Neural cell (in vitro differentiated cells): ENCODE measurements at regions not wholly inside any gene's neighbourhood (a gene's known extent, or its start where the extent isn't known, plus 50 kb on each side); places are given as distances from the start of the nearest gene placed in this dataset.

Experiments used
- H2AFZ ChIP-seq: fragments of 200-600, 300-800 bp; sonication (generic), shearing (Covaris generic); 2 replicates; pipeline ENCODE4 v1.6.0; 2014; ENCODE audit warnings: low read depth, mild to moderate bottlenecking, antibody characterized with exemption, low read length, moderate library complexity
- H3F3A ChIP-seq: fragments of 200-600 bp; shearing (Covaris generic); 2 replicates; pipeline ENCODE4 v1.6.1; 2016; ENCODE audit warnings: mild to moderate bottlenecking, moderate library complexity, mixed read lengths, antibody characterized with exemption, low read length; ENCODE audit not compliant: insufficient read depth, poor library complexity, severe bottlenecking
- H3K27ac ChIP-seq: fragments of 200-600, 300-800 bp; sonication (generic), shearing (Covaris generic); 2 replicates; pipeline ENCODE4 v1.5.1; 2014; ENCODE audit warnings: mild to moderate bottlenecking, low read length, moderate library complexity
- H3K27me3 ChIP-seq: fragments of 300-800, 200-600 bp; sonication (generic), shearing (Covaris generic); 2 replicates; pipeline ENCODE4 v1.6.0; 2014; ENCODE audit warnings: mild to moderate bottlenecking, low read depth, low read length, moderate library complexity; ENCODE audit not compliant: insufficient read depth
- H3K36me3 ChIP-seq: fragments of 300-800, 200-600 bp; sonication (generic), shearing (Covaris generic); 2 replicates; pipeline ENCODE4 v1.5.1; 2014; ENCODE audit warnings: mild to moderate bottlenecking, antibody characterized with exemption, low read length, moderate library complexity; ENCODE audit not compliant: insufficient read depth
- H3K4me2 ChIP-seq: fragments of 300-800, 200-600 bp; sonication (generic), shearing (Covaris generic); 2 replicates; pipeline ENCODE4 v1.6.0; 2014; ENCODE audit warnings: mild to moderate bottlenecking, low read length
- H3K4me3 ChIP-seq: fragments of 300-800, 200-600 bp; sonication (generic), shearing (Covaris generic); 2 replicates; pipeline ENCODE4 v1.5.1; 2014; ENCODE audit warnings: mild to moderate bottlenecking, low read length, moderate library complexity
- H3K79me2 ChIP-seq: fragments of 200-600 bp; shearing (Covaris generic); replicated peaks from 2 replicates; pipeline ENCODE4 v1.6.0; 2014; ENCODE audit warnings: mild to moderate bottlenecking, low read length, moderate library complexity; ENCODE audit not compliant: insufficient read depth
- H3K9ac ChIP-seq: fragments of 300-800, 200-600 bp; sonication (generic), shearing (Covaris generic); 2 replicates; pipeline ENCODE4 v1.6.1; 2016; ENCODE audit warnings: mild to moderate bottlenecking, low read length, mixed read lengths
- H3K9me2 ChIP-seq: fragments of 200-600 bp; shearing (Covaris generic); 2 replicates; pipeline ENCODE4 v1.6.1; 2016; ENCODE audit warnings: mild to moderate bottlenecking, low read length, mixed read lengths; ENCODE audit not compliant: insufficient read depth
- H3K9me3 ChIP-seq: fragments of 200-600, 300-800 bp; sonication (generic), shearing (Covaris generic); 2 replicates; pipeline ENCODE4 v1.6.1; 2016; ENCODE audit warnings: mild to moderate bottlenecking, mixed run types, low read length, moderate library complexity, mixed read lengths
- H4K20me1 ChIP-seq: fragments of 200-600 bp; shearing (Covaris generic); 2 replicates; pipeline ENCODE4 v1.6.1; 2016; ENCODE audit warnings: mild to moderate bottlenecking, mixed run types; ENCODE audit not compliant: insufficient read depth
- CTCF ChIP-seq: fragments of 450-650 bp; IDR thresholded peaks from 2 replicates; pipeline ENCODE4 v1.5.1; 2014; ENCODE audit warnings: antibody characterized with exemption, mild to moderate bottlenecking, moderate library complexity; ENCODE audit not compliant: poor library complexity, severe bottlenecking
- EP300 ChIP-seq: fragments of 450-650 bp; conservative IDR thresholded peaks from 2 replicates; pipeline ENCODE4 v1.6.1; 2014; ENCODE audit warnings: antibody characterized with exemption, mild to moderate bottlenecking, moderate library complexity; ENCODE audit not compliant: poor library complexity, severe bottlenecking
- EZH2 ChIP-seq: fragments of 200-600, 300-800 bp; shearing (Covaris generic), sonication (generic); IDR thresholded peaks from 2 replicates; pipeline ENCODE4 v1.6.1; 2014; ENCODE audit warnings: antibody characterized with exemption, low read length, borderline replicate concordance, mild to moderate bottlenecking; ENCODE audit not compliant: insufficient read depth, poor library complexity, severe bottlenecking
- MXI1 ChIP-seq: fragments of 450-650 bp; conservative IDR thresholded peaks from 2 replicates; pipeline ENCODE4 v1.6.1; 2014; ENCODE audit warnings: antibody characterized with exemption, mild to moderate bottlenecking; ENCODE audit not compliant: poor library complexity, severe bottlenecking
- POLR2AphosphoS5 ChIP-seq: IDR thresholded peaks from 2 replicates; pipeline ENCODE4 v1.6.1; 2012
- RAD21 ChIP-seq: fragments of 450-650 bp; conservative IDR thresholded peaks from 2 replicates; pipeline ENCODE4 v1.6.1; 2014; ENCODE audit warnings: antibody characterized with exemption, mild to moderate bottlenecking, moderate library complexity
- REST ChIP-seq: IDR thresholded peaks from 2 replicates; pipeline ENCODE4 v1.6.1; 2012; ENCODE audit warnings: borderline replicate concordance
- SMC3 ChIP-seq: fragments of 450-650 bp; conservative IDR thresholded peaks from 2 replicates; pipeline ENCODE4 v1.6.1; 2014; ENCODE audit warnings: antibody characterized with exemption, mild to moderate bottlenecking, moderate library complexity; ENCODE audit not compliant: poor library complexity
- TAF1 ChIP-seq: IDR thresholded peaks from 2 replicates; pipeline ENCODE4 v1.6.1; 2012; ENCODE audit warnings: low read depth

- Histone ChIP-seq H3K9me2 (no peaks in the 10 kb centered on the region), H3K9me3 (no peaks in the 10 kb centered on the region), H4K20me1 (no peaks in the 10 kb centered on the region), H3K27ac (no peak overlapping the region), H3K79me2 (no peaks in the 10 kb centered on the region), H2AFZ (no peak overlapping the region), H3F3A (no peaks in the 10 kb centered on the region), H3K36me3 (no peaks in the 10 kb centered on the region), H3K4me2 (no peak overlapping the region), H3K9ac (no peak overlapping the region), H3K4me3 (no peak overlapping the region), H3K27me3 (no peaks in the 10 kb centered on the region)
- TF ChIP-seq TAF1, result no peak
- TF ChIP-seq MXI1, result no peak
- TF ChIP-seq SMC3, result no peak
- TF ChIP-seq EZH2, result no peak
- TF ChIP-seq POLR2AphosphoS5, result no peak
- TF ChIP-seq EP300, result no peak
- TF ChIP-seq CTCF, result no peak
- no peak for TF ChIP-seq REST
- no peak for TF ChIP-seq RAD21
Observed at GRCh38 chr11:10619131-10619680, 50.7 kb upstream of the LYVE1 start.

- Histone ChIP-seq H3K9ac (no peak overlapping the region), H3K27ac (no peak overlapping the region), H2AFZ (no peak overlapping the region), H3K79me2 (no peaks in the 10 kb centered on the region), H3F3A (no peaks in the 10 kb centered on the region), H3K36me3 (no peaks in the 10 kb centered on the region), H3K4me3 (no peak overlapping the region), H3K4me2 (no peak overlapping the region), H3K27me3 (no peaks in the 10 kb centered on the region), H4K20me1 (no peaks in the 10 kb centered on the region), H3K9me2 (no peaks in the 10 kb centered on the region), H3K9me3 (peaks cover 4% of the 10 kb centered on the region)
- TF ChIP-seq CTCF, result no peak
- no peak for TF ChIP-seq RAD21
- TF ChIP-seq POLR2AphosphoS5, result no peak
- no peak for TF ChIP-seq EZH2
- TF ChIP-seq MXI1, result no peak
- no peak for TF ChIP-seq TAF1
- no peak for TF ChIP-seq SMC3
- no peak for TF ChIP-seq EP300
- no peak for TF ChIP-seq REST
Observed at GRCh38 chr11:10618490-10618889, 50.0 kb upstream of the LYVE1 start.
